Right forelimb (tissue), 1 donor: ENCODE measurements at regions not wholly inside any gene's neighbourhood (a gene's known extent, or its start where the extent isn't known, plus 50 kb on each side); places are given as distances from the start of the nearest gene placed in this dataset.

ENCODE experiments used
- DNase-seq: peaks from one replicate; pipeline ENCODE4 v3.0.0-alpha.2; 2018

GRCh38 chr4:187157380-187157958 is 433.8 kb upstream of the FAT1 start:
- no peak for DNase-seq

- DNase-seq: no peak
Measured at GRCh38 chr4:187158003-187158402, 434.3 kb upstream of the FAT1 start.

- no peak for DNase-seq
Measured at GRCh38 chr4:187160486-187160885, 436.8 kb upstream of the FAT1 start.

- no peak for DNase-seq
Measured at GRCh38 chr4:187166886-187167512, 443.3 kb upstream of the FAT1 start.

- no peak for DNase-seq
Measured at GRCh38 chr4:187171706-187172339, 448.2 kb upstream of the FAT1 start.

GRCh38 chr4:187172340-187172761 is 448.7 kb upstream of the FAT1 start:
- no peak for DNase-seq

- DNase-seq: no peak
Measured at GRCh38 chr4:187174749-187175148, 451.1 kb upstream of the FAT1 start.

- no peak for DNase-seq
Measured at GRCh38 chr4:187175197-187175596, 451.5 kb upstream of the FAT1 start.

- no peak for DNase-seq
Measured at GRCh38 chr4:187176261-187176910, 452.7 kb upstream of the FAT1 start.

- no peak for DNase-seq
Measured at GRCh38 chr4:187178084-187178483, 454.4 kb upstream of the FAT1 start.

GRCh38 chr4:187178587-187178986 is 454.9 kb upstream of the FAT1 start:
- DNase-seq: no peak

- DNase-seq: no peak
Measured at GRCh38 chr4:187179086-187180058, 455.7 kb upstream of the FAT1 start.

GRCh38 chr4:187181054-187181453 is 457.4 kb upstream of the FAT1 start:
- DNase-seq: no peak

- DNase-seq: no peak
Measured at GRCh38 chr4:187183346-187183745, 459.7 kb upstream of the FAT1 start.

- no peak for DNase-seq
Measured at GRCh38 chr4:187183826-187184225, 460.2 kb upstream of the FAT1 start.

- no peak for DNase-seq
Measured at GRCh38 chr4:187184508-187184907, 460.9 kb upstream of the FAT1 start.

GRCh38 chr4:187188118-187188517 is 464.5 kb upstream of the FAT1 start:
- DNase-seq: no peak

- no peak for DNase-seq
Measured at GRCh38 chr4:187188741-187189140, 465.1 kb upstream of the FAT1 start.

GRCh38 chr4:187190390-187190789 is 466.7 kb upstream of the FAT1 start:
- no peak for DNase-seq

GRCh38 chr4:187191676-187192075 is 468.0 kb upstream of the FAT1 start:
- no peak for DNase-seq

- no peak for DNase-seq
Measured at GRCh38 chr4:187192266-187192665, 468.6 kb upstream of the FAT1 start.

- no peak for DNase-seq
Measured at GRCh38 chr4:187193141-187193540, 469.5 kb upstream of the FAT1 start.
